Right atrium auricular region (tissue), 2 donors: ENCODE measurements at regions not wholly inside any gene's neighbourhood (a gene's known extent, or its start where the extent isn't known, plus 50 kb on each side); places are given as distances from the start of the nearest gene placed in this dataset.

Experiments used
- DNase-seq: peaks from one replicate; pipeline ENCODE4 v3.0.0-alpha.2; 2019; ENCODE audit warnings: low spot score
- H3K27ac ChIP-seq, 2 donors: fragments of 200-600 bp; sonication (generic); 1 replicate in 1 of 2; 2 replicates in 1 of 2; pipeline ENCODE4 v1.5.1; 2016 to 2019
- H3K27me3 ChIP-seq, 2 donors: fragments of 200-600 bp; sonication (generic); one replicate each; pipeline versions ENCODE4 v1.5.1 to v1.6.0; 2017 to 2019
- H3K36me3 ChIP-seq: fragments of 200-600 bp; sonication (generic); one replicate; pipeline ENCODE4 v1.5.1; 2016
- H3K4me1 ChIP-seq, 2 donors: fragments of 200-600 bp; sonication (generic); one replicate each; pipeline versions ENCODE4 v1.5.1 to v1.6.0; 2017 to 2019
- H3K4me3 ChIP-seq, 2 donors: fragments of 200-600 bp; sonication (generic); 1 replicate in 1 of 2; 2 replicates in 1 of 2; pipeline ENCODE4 v1.5.1; 2017 to 2019; ENCODE audit warnings: mild to moderate bottlenecking in 1 of 2, moderate library complexity in 1 of 2
- H3K9me3 ChIP-seq, 2 donors: fragments of 200-600 bp; sonication (generic); one replicate each; pipeline ENCODE4 v1.5.1; 2019
- CTCF ChIP-seq, 2 donors: fragments of 200-600 bp; sonication (generic); IDR thresholded peaks; one replicate each; pipeline ENCODE4 v1.5.1; 2019; ENCODE audit warnings: antibody characterized with exemption in 2 of 2

- Histone ChIP-seq H3K9me3 (no peaks in the 10 kb centered on the region), H3K36me3 (no peaks in the 10 kb centered on the region), H3K4me1 (no peaks in the 10 kb centered on the region), H3K4me3 (no peak overlapping the region), H3K27ac (no peak overlapping the region), H3K27me3 (no peaks in the 10 kb centered on the region)
- no peak for DNase-seq
- no peak for TF ChIP-seq CTCF (IDR thresholded peaks at IDR 0.05)
Measured at GRCh38 chr6:1045239-1045638, 266.7 kb upstream of the FOXQ1 start.

- no peak for TF ChIP-seq CTCF (IDR thresholded peaks at IDR 0.05)
- Histone ChIP-seq H3K4me3 (no peak overlapping the region), H3K27me3 (no peaks in the 10 kb centered on the region), H3K4me1 (no peaks in the 10 kb centered on the region), H3K27ac (no peak overlapping the region), H3K9me3 (no peaks in the 10 kb centered on the region), H3K36me3 (no peaks in the 10 kb centered on the region)
- DNase-seq, result no peak
Measured at GRCh38 chr6:1044040-1044836, 267.7 kb upstream of the FOXQ1 start.

GRCh38 chr6:1043458-1043836 is 268.5 kb upstream of the FOXQ1 start:
- Histone ChIP-seq H3K4me3 (no peak overlapping the region), H3K9me3 (no peaks in the 10 kb centered on the region), H3K27me3 (no peaks in the 10 kb centered on the region), H3K36me3 (no peaks in the 10 kb centered on the region), H3K27ac (no peak overlapping the region), H3K4me1 (no peaks in the 10 kb centered on the region)
- TF ChIP-seq CTCF (IDR thresholded peaks at IDR 0.05), result no peak
- no peak for DNase-seq

- no peaks in the 10 kb centered on the region for H3K36me3 ChIP-seq
- H3K27me3 ChIP-seq, result no peaks in the 10 kb centered on the region
- DNase-seq, result no peak
- no peaks in the 10 kb centered on the region for H3K4me1 ChIP-seq
- no peak overlapping the region for H3K4me3 ChIP-seq
- H3K27ac ChIP-seq, result no peak overlapping the region
- no peak for TF ChIP-seq CTCF (IDR thresholded peaks at IDR 0.05)
- H3K9me3 ChIP-seq, result no peaks in the 10 kb centered on the region
Measured at GRCh38 chr6:1042583-1043457, 269.1 kb upstream of the FOXQ1 start.

- Histone ChIP-seq H3K36me3 (no peaks in the 10 kb centered on the region), H3K4me3 (no peak overlapping the region), H3K4me1 (no peaks in the 10 kb centered on the region), H3K9me3 (no peaks in the 10 kb centered on the region), H3K27me3 (no peaks in the 10 kb centered on the region), H3K27ac (no peak overlapping the region)
- no peak for DNase-seq
- TF ChIP-seq CTCF (IDR thresholded peaks at IDR 0.05), result no peak
Measured at GRCh38 chr6:1040393-1040792, 271.5 kb upstream of the FOXQ1 start.
